GM18873 (cell line): ENCODE measurements at regions not wholly inside any gene's neighbourhood (a gene's known extent, or its start where the extent isn't known, plus 50 kb on each side); places are given as distances from the start of the nearest gene placed in this dataset.

Source experiments
- ATAC-seq: cut with Tn5 transposase; IDR thresholded peaks from one replicate; pipeline ENCODE4 v1.9.1; 2021; ENCODE audit warnings: mild to moderate bottlenecking, moderate library complexity, moderate number of reproducible peaks; ENCODE audit not compliant: unreplicated experiment, low FRiP score

DNA sequence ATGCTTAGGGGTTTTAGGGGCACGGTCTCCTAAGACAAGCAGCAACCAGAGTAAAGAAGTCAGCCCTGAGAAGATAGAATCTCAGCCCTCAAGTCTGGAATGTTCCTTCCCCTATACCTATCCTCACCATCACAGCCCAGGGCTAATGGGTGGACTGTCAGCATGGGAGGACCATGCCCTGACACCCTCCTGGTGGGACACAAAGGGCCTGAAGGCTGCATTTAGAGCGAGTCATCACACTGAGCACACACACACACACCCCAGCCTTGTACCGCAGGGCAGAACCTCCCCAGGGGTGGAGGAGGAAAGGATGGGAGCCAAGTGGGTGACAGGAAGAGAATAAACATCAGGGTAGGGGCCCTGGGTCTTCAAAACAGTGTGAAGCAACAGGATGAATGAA lies 174.8 kb upstream of the SERP2 start:
- ATAC-seq: no peak

DNA sequence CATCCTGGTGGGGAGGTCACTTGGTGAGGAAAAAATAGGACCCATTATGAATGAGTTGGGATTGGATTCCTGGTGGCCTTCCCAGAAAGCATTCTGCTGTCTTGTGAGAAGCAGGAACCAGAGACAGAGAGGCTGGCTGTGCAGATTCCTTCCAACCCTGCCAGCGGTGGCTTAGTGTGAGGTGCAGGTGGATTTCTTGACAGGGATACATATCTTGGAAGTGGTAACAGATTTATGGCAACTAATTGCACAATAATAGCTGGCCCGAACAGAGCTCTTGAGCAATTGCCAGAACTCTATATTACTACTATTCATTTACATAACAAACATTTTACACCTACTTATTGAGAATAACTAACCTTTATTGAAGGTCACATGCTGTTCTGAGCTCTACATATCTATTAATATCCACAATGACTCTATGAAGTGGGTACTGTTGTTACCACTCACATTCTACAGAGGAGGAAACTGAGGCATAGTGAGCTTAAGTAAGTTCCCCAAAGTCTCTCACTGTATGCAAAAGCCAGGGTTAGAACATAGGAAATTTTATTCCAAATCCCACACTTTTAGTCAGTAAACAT lies 173.9 kb upstream of the SERP2 start:
- ATAC-seq: no peak

DNA sequence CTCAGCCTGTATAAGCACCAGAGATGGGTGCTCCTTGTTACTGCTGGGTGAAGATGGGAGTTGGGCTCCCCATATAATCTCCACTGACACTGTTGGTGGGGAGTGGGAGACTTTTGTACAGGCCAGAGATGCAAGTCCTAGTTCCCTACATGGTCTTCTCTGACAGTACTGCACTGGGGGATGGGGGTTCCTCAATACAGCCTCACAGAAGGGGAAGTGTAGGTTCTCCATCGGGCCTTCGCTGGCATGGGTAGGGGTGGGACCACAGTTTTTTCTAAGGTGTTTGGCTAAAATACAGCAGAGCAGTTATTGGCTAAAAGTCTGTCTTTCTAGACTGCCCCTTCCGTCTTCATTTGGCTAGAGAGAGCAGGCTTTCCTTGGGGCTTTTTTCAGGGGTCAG lies 167.2 kb upstream of the SERP2 start:
- ATAC-seq: no peak

GRCh38 chr13:44207476-44207875 lies 166.1 kb upstream of the SERP2 start:
- no peak for ATAC-seq

- no peak for ATAC-seq
These were observed 163.1 kb upstream of the SERP2 start for GRCh38 chr13:44210525-44210924.

DNA sequence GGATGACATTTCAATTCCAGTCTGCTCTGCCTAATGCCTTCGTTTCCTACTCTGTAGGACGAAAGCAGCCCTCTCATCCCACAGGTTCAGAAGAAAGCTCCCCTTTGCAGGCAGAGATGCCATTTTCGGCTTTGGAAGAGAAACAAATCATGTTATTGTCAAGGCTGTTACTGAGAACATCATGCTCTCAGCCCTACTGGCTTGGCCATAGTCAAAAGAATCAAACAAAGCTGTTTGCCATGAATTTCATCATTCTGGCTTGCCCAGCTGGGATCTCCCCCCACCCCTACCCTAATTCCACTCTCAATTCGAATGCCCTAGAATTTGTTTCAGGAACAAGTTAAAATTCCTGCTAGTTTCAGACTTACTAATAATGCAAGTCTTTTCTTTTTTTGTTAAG lies 162.3 kb upstream of the SERP2 start:
- no peak for ATAC-seq

GRCh38 chr13:44211704-44212346 lies 161.8 kb upstream of the SERP2 start:
- ATAC-seq: no peak

GRCh38 chr13:44212633-44213396 lies 160.8 kb upstream of the SERP2 start:
- no peak for ATAC-seq

- ATAC-seq: no peak
These were observed 155.0 kb upstream of the SERP2 start for GRCh38 chr13:44218501-44219240.

DNA sequence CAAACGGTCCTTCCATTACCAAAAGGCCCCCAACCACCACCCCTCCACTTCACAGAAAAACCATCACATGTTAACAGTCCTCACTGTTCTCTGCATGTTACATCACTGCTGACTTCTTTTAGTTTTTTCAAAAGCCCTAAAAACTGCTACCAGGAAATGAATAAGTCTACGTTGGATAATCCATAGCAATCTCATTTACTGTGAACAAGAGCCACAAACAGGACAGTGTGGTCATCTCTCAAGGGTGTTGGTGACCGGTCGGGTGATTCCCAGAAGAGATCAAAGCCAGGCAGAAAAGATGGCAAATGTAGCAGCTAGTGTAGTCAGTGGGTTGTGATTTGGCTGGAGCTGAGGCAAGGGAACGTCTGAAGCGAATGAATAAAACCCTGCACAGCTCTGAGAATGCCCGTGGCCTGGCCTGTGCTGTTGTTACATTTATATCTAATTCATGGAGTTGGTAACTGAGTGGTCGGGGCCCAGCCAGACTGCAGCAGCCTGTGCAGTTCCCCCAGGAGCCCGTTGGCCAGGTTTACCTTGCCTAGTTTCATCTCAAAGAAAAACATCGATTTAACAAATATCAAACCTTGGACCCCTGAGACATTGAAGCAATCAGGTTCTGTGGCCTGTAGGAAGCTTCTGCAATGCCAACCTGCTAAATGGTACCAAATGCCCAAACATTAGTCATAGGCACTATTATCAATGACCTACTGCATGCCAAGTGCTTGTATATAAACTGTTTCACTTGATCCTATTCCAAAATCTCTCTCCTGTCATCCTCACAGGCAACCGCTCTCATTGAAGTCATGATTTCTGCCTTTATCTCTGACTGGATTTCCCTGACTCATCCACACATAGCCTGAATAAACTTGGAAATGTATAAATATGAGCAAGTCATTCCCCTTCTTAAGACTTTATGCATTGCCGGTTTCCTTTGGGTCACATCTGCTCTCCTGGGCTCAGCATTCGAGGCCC lies 153.8 kb upstream of the SERP2 start:
- ATAC-seq: no peak

GRCh38 chr13:44220948-44221347 lies 152.7 kb upstream of the SERP2 start:
- no peak for ATAC-seq

GRCh38 chr13:44221657-44222056 lies 152.0 kb upstream of the SERP2 start:
- ATAC-seq: no peak

GRCh38 chr13:44223770-44224444 lies 149.7 kb upstream of the SERP2 start:
- ATAC-seq: no peak

GRCh38 chr13:44224450-44225149 lies 149.0 kb upstream of the SERP2 start:
- no peak for ATAC-seq

- ATAC-seq: no peak
These were observed 144.1 kb upstream of the SERP2 start for GRCh38 chr13:44229371-44230030.

DNA sequence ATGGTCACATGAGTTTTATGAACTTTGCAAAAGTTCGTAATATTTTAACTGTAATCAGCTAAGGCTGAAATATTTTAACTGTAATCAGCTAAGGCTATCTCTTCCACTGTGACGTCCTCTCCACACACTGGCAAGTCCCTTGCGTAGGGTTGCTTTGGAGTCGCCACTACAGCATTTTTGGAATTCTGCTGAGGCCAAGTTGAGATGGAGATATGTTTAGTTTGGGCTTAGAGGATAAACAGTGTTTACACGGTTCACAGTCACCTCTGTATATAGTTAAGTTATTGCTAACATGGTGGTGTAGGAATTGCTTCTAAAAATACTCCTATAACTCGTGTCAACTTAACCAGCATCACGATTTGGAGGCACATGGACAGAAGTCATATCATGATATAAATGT lies 143.6 kb upstream of the SERP2 start:
- ATAC-seq: no peak

GRCh38 chr13:44230736-44231135 lies 142.9 kb upstream of the SERP2 start:
- ATAC-seq: no peak

- ATAC-seq: no peak
These were observed 141.7 kb upstream of the SERP2 start for GRCh38 chr13:44231786-44232516.
